ENCODE measurements at regions not wholly inside any gene's neighbourhood (a gene's known extent, or its start where the extent isn't known, plus 50 kb on each side); places are given as distances from the start of the nearest gene placed in this dataset.

- ATAC-seq: peak; percentile 28
These were observed 322.4 kb upstream of the N4BP1 start for GRCh38 chr16:48932216-48932855.

- ATAC-seq: no peak
These were observed 321.1 kb upstream of the N4BP1 start for GRCh38 chr16:48930951-48931553.

- ATAC-seq: no peak
These were observed 309.8 kb upstream of the N4BP1 start for GRCh38 chr16:48919791-48920190.

GRCh38 chr16:48918520-48919258 is 308.7 kb upstream of the N4BP1 start:
- ATAC-seq: no peak

GRCh38 chr16:48916566-48916965 is 306.6 kb upstream of the N4BP1 start:
- ATAC-seq: no peak

- no peak for ATAC-seq
These were observed 304.1 kb upstream of the N4BP1 start for GRCh38 chr16:48914070-48914469.

GRCh38 chr16:48913384-48913783 is 303.4 kb upstream of the N4BP1 start:
- ATAC-seq: no peak

- no peak for ATAC-seq
These were observed 302.4 kb upstream of the N4BP1 start for GRCh38 chr16:48912360-48912759.

- no peak for ATAC-seq
These were observed 301.7 kb upstream of the N4BP1 start for GRCh38 chr16:48911700-48912099.

- ATAC-seq: no peak
These were observed 300.2 kb upstream of the N4BP1 start for GRCh38 chr16:48910214-48910613.

GRCh38 chr16:48909231-48909630 is 299.3 kb upstream of the N4BP1 start:
- ATAC-seq: no peak

GRCh38 chr16:48907906-48908634 is 298.1 kb upstream of the N4BP1 start:
- no peak for ATAC-seq

GRCh38 chr16:48905632-48906505 is 295.9 kb upstream of the N4BP1 start:
- ATAC-seq: no peak

GRCh38 chr16:48904333-48904732 is 294.4 kb upstream of the N4BP1 start:
- no peak for ATAC-seq

GRCh38 chr16:48903039-48903438 is 293.1 kb upstream of the N4BP1 start:
- no peak for ATAC-seq

- ATAC-seq: no peak
These were observed 291.9 kb upstream of the N4BP1 start for GRCh38 chr16:48901712-48902374.

- ATAC-seq: no peak
These were observed 289.5 kb upstream of the N4BP1 start for GRCh38 chr16:48899500-48899899.

GRCh38 chr16:48897698-48898205 is 287.8 kb upstream of the N4BP1 start:
- no peak for ATAC-seq

GRCh38 chr16:48895142-48895541 is 285.2 kb upstream of the N4BP1 start:
- ATAC-seq: no peak

- no peak for ATAC-seq
These were observed 282.9 kb upstream of the N4BP1 start for GRCh38 chr16:48892893-48893292.

- ATAC-seq: no peak
These were observed 277.7 kb upstream of the N4BP1 start for GRCh38 chr16:48887646-48888210.
